T-helper 17 cell (primary cell): ENCODE measurements at regions not wholly inside any gene's neighbourhood (a gene's known extent, or its start where the extent isn't known, plus 50 kb on each side); places are given as distances from the start of the nearest gene placed in this dataset.
A peak's percentile ranks its signal among the peaks of the same experiment; 100 is the strongest.

ENCODE experiments used
- ATAC-seq: fragments of 150-1000 bp; cut with Tn5 transposase; 2 replicates; pipeline ENCODE4 v1.10.0; 2021; ENCODE audit warnings: mild to moderate bottlenecking, moderate library complexity
- DNase-seq, 3 donors: peaks; one replicate each; pipeline versions ENCODE4 v3.0.0 to v3.0.0-alpha.2; 2020 to 2021
- H3K9me3 ChIP-seq: one replicate; pipeline ENCODE4 v1.7.0; 2013; ENCODE audit warnings: low read length, mild to moderate bottlenecking; ENCODE audit not compliant: control insufficient read depth, poor library complexity, severe bottlenecking
- H3K27ac Mint-ChIP-seq: one replicate; pipeline ENCODE4 v1.8.0; 2022; ENCODE audit warnings: mild to moderate bottlenecking, moderate library complexity, mixed read lengths
- H3K27me3 Mint-ChIP-seq: one replicate; pipeline ENCODE4 v1.8.0; 2022; ENCODE audit warnings: mixed read lengths
- H3K36me3 Mint-ChIP-seq: one replicate; pipeline ENCODE4 v1.8.0; 2022; ENCODE audit warnings: low read depth, mixed read lengths
- H3K4me1 Mint-ChIP-seq: one replicate; pipeline ENCODE4 v1.8.0; 2022; ENCODE audit warnings: mild to moderate bottlenecking, mixed read lengths
- H3K4me3 Mint-ChIP-seq: one replicate; pipeline ENCODE4 v1.8.0; 2022; ENCODE audit warnings: mild to moderate bottlenecking, moderate library complexity, mixed read lengths

- H3K9me3 ChIP-seq = no peaks in the 10 kb centered on the region
- ATAC-seq = no peak
- no peak overlapping the region for H3K4me3 Mint-ChIP-seq
- no peak for DNase-seq
- H3K27me3 Mint-ChIP-seq = peaks cover 47% of the 10 kb centered on the region
- no peaks in the 10 kb centered on the region for H3K4me1 Mint-ChIP-seq
- H3K36me3 Mint-ChIP-seq = no peaks in the 10 kb centered on the region
- H3K27ac Mint-ChIP-seq = no peak overlapping the region
These were observed 74.8 kb upstream of the RCN1 start for GRCh38 chr11:32016111-32016510.

GRCh38 chr11:32015427-32015826 lies 75.4 kb upstream of the RCN1 start:
- H3K4me3 Mint-ChIP-seq = no peak overlapping the region
- no peaks in the 10 kb centered on the region for H3K9me3 ChIP-seq
- ATAC-seq = no peak
- H3K27me3 Mint-ChIP-seq = peaks cover 54% of the 10 kb centered on the region
- no peak overlapping the region for H3K27ac Mint-ChIP-seq
- H3K4me1 Mint-ChIP-seq = no peaks in the 10 kb centered on the region
- DNase-seq = no peak
- no peaks in the 10 kb centered on the region for H3K36me3 Mint-ChIP-seq

- H3K36me3 Mint-ChIP-seq = no peaks in the 10 kb centered on the region
- H3K9me3 ChIP-seq = no peaks in the 10 kb centered on the region
- H3K27ac Mint-ChIP-seq = no peak overlapping the region
- no peak overlapping the region for H3K4me3 Mint-ChIP-seq
- DNase-seq (no peak), ATAC-seq (no peak)
- no peaks in the 10 kb centered on the region for H3K4me1 Mint-ChIP-seq
- peaks cover 67% of the 10 kb centered on the region for H3K27me3 Mint-ChIP-seq
These were observed 77.3 kb upstream of the RCN1 start for GRCh38 chr11:32013603-32014002.

GRCh38 chr11:32012049-32012448 lies 78.8 kb upstream of the RCN1 start:
- no peaks in the 10 kb centered on the region for H3K9me3 ChIP-seq
- Mint-ChIP-seq H3K27ac (no peak overlapping the region), H3K4me3 (no peak overlapping the region), H3K27me3 (peaks cover 69% of the 10 kb centered on the region), H3K4me1 (no peaks in the 10 kb centered on the region), H3K36me3 (no peaks in the 10 kb centered on the region)
- no peak for DNase-seq
- ATAC-seq = no peak

- no peak for ATAC-seq
- DNase-seq = no peak
- Mint-ChIP-seq H3K27me3 (peaks cover 60% of the 10 kb centered on the region), H3K36me3 (no peaks in the 10 kb centered on the region), H3K4me3 (no peak overlapping the region), H3K27ac (no peak overlapping the region), H3K4me1 (peaks cover 4% of the 10 kb centered on the region)
- no peaks in the 10 kb centered on the region for H3K9me3 ChIP-seq
These were observed 81.9 kb upstream of the RCN1 start for GRCh38 chr11:32008880-32009551.

GRCh38 chr11:32006799-32007388 lies 84.0 kb upstream of the RCN1 start:
- Mint-ChIP-seq H3K4me3 (no peak overlapping the region), H3K27ac (no peak overlapping the region), H3K36me3 (no peaks in the 10 kb centered on the region), H3K4me1 (peaks cover 4% of the 10 kb centered on the region), H3K27me3 (peaks cover 56% of the 10 kb centered on the region)
- ATAC-seq (peak; percentile 62), DNase-seq (no peak)
- no peaks in the 10 kb centered on the region for H3K9me3 ChIP-seq

- Mint-ChIP-seq H3K4me3 (no peak overlapping the region), H3K36me3 (peaks cover 3% of the 10 kb centered on the region), H3K27ac (no peak overlapping the region), H3K4me1 (peaks cover 4% of the 10 kb centered on the region), H3K27me3 (peaks cover 58% of the 10 kb centered on the region)
- H3K9me3 ChIP-seq = no peaks in the 10 kb centered on the region
- DNase-seq = no peak
- no peak for ATAC-seq
These were observed 85.0 kb upstream of the RCN1 start for GRCh38 chr11:32005786-32006416.

- peaks cover 4% of the 10 kb centered on the region for H3K4me1 Mint-ChIP-seq
- ATAC-seq (no peak), DNase-seq (no peak)
- H3K27me3 Mint-ChIP-seq = peaks cover 54% of the 10 kb centered on the region
- H3K4me3 Mint-ChIP-seq = no peak overlapping the region
- no peak overlapping the region for H3K27ac Mint-ChIP-seq
- H3K36me3 Mint-ChIP-seq = peaks cover 3% of the 10 kb centered on the region
- no peaks in the 10 kb centered on the region for H3K9me3 ChIP-seq
These were observed 87.5 kb upstream of the RCN1 start for GRCh38 chr11:32003335-32003734.

- Mint-ChIP-seq H3K36me3 (peaks cover 4% of the 10 kb centered on the region), H3K27ac (no peak overlapping the region), H3K27me3 (peaks cover 57% of the 10 kb centered on the region), H3K4me1 (peaks cover 4% of the 10 kb centered on the region), H3K4me3 (no peak overlapping the region)
- ATAC-seq (no peak), DNase-seq (no peak)
- no peaks in the 10 kb centered on the region for H3K9me3 ChIP-seq
These were observed 88.6 kb upstream of the RCN1 start for GRCh38 chr11:32002311-32002710.

GRCh38 chr11:31997955-31998354 lies 92.9 kb upstream of the RCN1 start:
- no peaks in the 10 kb centered on the region for H3K9me3 ChIP-seq
- Mint-ChIP-seq H3K27me3 (peaks cover 39% of the 10 kb centered on the region), H3K4me1 (peaks cover 15% of the 10 kb centered on the region), H3K36me3 (peaks cover 4% of the 10 kb centered on the region), H3K4me3 (no peak overlapping the region), H3K27ac (peak overlapping the region; percentile 8)
- DNase-seq (no peak), ATAC-seq (no peak)

- peaks cover 3% of the 10 kb centered on the region for H3K36me3 Mint-ChIP-seq
- DNase-seq (no peak), ATAC-seq (no peak)
- H3K27ac Mint-ChIP-seq = peak overlapping the region; percentile 74
- H3K9me3 ChIP-seq = no peaks in the 10 kb centered on the region
- peaks cover 15% of the 10 kb centered on the region for H3K4me1 Mint-ChIP-seq
- peaks cover 25% of the 10 kb centered on the region for H3K27me3 Mint-ChIP-seq
- no peak overlapping the region for H3K4me3 Mint-ChIP-seq
These were observed 94.6 kb upstream of the RCN1 start for GRCh38 chr11:31996159-31996881.

- H3K27ac Mint-ChIP-seq = peak overlapping the region; percentile 74
- peaks cover 15% of the 10 kb centered on the region for H3K4me1 Mint-ChIP-seq
- ATAC-seq = peak; percentile 66
These were observed 95.3 kb upstream of the RCN1 start for GRCh38 chr11:31995525-31996094.

GRCh38 chr11:31995032-31995431 lies 95.8 kb upstream of the RCN1 start:
- Mint-ChIP-seq H3K27ac (peak overlapping the region; percentile 74), H3K36me3 (peaks cover 2% of the 10 kb centered on the region), H3K27me3 (peaks cover 20% of the 10 kb centered on the region), H3K4me3 (peak overlapping the region; percentile 90), H3K4me1 (peaks cover 15% of the 10 kb centered on the region)
- no peaks in the 10 kb centered on the region for H3K9me3 ChIP-seq
- ATAC-seq (no peak), DNase-seq (no peak)

More at GRCh38 chr11:31995525-31996094, 95.3 kb upstream of the RCN1 start:
- no peak for DNase-seq
- Mint-ChIP-seq H3K27me3 (peaks cover 24% of the 10 kb centered on the region), H3K4me3 (peak overlapping the region; percentile 90), H3K36me3 (peaks cover 2% of the 10 kb centered on the region)
- H3K9me3 ChIP-seq = no peaks in the 10 kb centered on the region
